Brain pericyte (primary cell): ENCODE measurements at regions not wholly inside any gene's neighbourhood (a gene's known extent, or its start where the extent isn't known, plus 50 kb on each side); places are given as distances from the start of the nearest gene placed in this dataset.

Source experiments
- DNase-seq: peaks from one replicate; pipeline ENCODE4 v3.0.0-alpha.2; 2012; ENCODE audit warnings: low read depth, low spot score

DNA sequence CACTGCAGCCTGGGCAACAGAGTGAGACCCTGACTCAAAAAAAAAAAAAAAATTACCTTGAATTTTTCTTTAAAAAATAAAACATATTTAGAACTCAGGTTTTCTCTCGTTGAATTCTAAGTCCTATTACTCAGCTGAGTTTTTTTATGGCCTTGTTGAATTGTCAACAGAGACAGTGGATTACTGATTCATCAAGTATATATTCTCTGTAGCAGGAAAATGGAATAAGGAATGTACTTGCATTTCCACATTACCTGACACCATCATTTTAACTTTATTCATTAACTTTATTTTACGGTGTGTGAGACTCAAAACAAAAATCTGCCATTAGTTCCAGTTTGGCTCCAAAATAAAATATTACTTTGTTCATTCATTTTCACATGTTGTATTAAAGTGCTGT is 53.8 kb upstream of the APP start:
- DNase-seq = no peak
